ENCODE measurements at regions not wholly inside any gene's neighbourhood (a gene's known extent, or its start where the extent isn't known, plus 50 kb on each side); places are given as distances from the start of the nearest gene placed in this dataset.

- TF ChIP-seq, protein P1, sequence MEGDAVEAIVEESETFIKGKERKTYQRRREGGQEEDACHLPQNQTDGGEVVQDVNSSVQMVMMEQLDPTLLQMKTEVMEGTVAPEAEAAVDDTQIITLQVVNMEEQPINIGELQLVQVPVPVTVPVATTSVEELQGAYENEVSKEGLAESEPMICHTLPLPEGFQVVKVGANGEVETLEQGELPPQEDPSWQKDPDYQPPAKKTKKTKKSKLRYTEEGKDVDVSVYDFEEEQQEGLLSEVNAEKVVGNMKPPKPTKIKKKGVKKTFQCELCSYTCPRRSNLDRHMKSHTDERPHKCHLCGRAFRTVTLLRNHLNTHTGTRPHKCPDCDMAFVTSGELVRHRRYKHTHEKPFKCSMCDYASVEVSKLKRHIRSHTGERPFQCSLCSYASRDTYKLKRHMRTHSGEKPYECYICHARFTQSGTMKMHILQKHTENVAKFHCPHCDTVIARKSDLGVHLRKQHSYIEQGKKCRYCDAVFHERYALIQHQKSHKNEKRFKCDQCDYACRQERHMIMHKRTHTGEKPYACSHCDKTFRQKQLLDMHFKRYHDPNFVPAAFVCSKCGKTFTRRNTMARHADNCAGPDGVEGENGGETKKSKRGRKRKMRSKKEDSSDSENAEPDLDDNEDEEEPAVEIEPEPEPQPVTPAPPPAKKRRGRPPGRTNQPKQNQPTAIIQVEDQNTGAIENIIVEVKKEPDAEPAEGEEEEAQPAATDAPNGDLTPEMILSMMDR (IDR thresholded peaks at IDR 0.05; ENCODE audit: low read depth, low read length), result no peak
- no peak for TF ChIP-seq POLR2A (IDR thresholded peaks at IDR 0.05; ENCODE audit: extremely low read depth, insufficient read length)
Observed at GRCh38 chr7:32167256-32167655, 97.0 kb upstream of the PDE1C start.
